HG03095 (cell line): ENCODE measurements at regions not wholly inside any gene's neighbourhood (a gene's known extent, or its start where the extent isn't known, plus 50 kb on each side); places are given as distances from the start of the nearest gene placed in this dataset.
"Not testable (repeated sequence)": the region's sequence is repeated elsewhere in the genome, so short reads cannot be mapped to it uniquely, and the experiment has no call there.

Experiments used
- ATAC-seq: cut with Tn5 transposase; IDR thresholded peaks from one replicate; pipeline ENCODE4 v1.9.1; 2021; ENCODE audit warnings: moderate library complexity; ENCODE audit not compliant: unreplicated experiment

GRCh38 chr15:20272422-20273184 is 269.0 kb downstream of the GOLGA6L6 start:
- ATAC-seq = no peak

DNA sequence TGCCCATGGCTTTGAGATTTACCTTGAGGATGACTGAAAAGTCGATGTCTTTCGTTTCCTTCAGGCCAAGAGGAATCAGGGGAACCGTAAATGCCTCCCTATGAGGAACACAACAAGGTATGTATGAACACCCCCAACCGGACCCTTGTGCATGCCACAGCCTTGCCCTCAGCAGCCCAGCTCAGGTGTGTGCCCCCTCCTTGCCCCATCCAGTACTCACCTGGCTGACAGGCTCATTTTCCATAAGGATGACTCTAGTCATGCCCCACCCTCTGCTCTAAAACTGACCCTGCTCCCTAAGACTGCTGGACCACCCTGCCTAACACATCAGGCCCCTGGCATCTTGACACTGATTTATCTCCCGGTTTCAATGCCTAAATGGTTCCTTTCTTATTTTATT is 270.0 kb downstream of the GOLGA6L6 start:
- no peak for ATAC-seq

GRCh38 chr15:20269956-20270355 is 271.6 kb downstream of the GOLGA6L6 start:
- ATAC-seq = not testable (repeated sequence)

DNA sequence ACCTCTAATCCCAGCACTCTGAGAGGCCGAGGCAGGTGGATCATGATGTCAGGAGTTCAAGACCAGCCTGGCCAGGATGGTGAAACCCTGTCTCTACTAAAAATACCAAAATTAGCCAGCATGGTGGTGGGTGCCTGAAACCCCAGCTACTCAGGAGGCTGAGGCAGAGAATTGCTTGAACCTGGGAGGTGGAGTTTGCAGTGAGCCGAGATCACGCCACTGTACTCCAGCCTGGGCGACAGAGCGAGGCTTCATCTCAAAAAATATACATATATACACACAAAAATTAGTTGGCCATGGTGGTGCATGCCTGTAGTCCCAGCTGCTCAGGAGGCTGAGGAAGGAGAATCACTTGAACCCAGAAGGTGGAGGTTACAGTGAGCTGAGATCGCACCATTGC is 273.6 kb downstream of the GOLGA6L6 start:
- not testable (repeated sequence) for ATAC-seq

DNA sequence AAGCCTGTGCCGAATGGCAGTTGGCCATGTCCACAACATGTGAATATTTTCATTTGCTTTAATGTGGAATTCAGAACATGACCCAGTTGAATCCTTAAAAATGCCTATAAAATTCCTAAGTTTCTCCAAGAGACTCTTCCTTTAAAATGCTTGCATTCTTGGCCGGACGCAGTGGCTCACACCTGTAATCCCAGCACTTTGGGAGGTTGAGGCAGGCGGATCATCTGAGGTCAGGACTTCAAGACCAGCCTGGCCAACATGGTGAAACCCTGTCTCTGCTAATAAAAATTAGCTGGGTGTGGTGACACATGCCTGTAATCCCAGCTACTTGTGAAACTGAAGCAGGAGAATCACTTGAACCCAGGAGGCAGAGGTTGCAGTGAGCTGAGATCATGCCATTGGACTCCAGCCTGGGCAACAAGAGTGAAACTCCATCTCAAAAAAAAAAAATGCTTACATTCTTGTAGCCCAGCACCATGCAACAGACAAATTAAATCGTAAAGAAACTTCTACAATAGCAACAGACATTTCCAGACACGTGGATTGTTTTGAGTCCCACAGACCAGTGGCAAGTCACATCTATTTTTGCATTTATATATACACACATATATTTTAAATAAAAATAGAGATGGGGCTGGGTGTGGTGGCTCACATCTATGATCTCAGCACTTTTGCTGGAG is 274.4 kb downstream of the GOLGA6L6 start:
- ATAC-seq = not testable (repeated sequence)

DNA sequence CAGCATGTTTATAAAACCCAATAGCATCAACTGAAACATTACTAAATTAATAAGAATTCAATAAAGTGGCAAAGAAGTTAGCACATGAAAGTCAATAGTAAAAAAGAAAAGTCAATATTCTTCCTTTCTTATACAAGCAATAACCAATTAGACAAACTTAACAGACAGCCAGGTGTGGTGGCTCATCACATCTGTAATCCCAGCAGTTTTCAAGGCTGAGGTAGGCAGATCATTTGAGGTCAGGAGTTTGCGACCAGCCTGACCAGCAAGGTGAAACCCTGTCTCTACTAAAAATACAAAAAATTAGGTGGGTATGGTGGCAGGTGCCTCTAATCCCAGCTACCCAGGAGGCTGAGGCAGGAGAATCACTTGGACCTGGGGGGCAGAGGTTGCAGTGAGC is 275.9 kb downstream of the GOLGA6L6 start:
- not testable (repeated sequence) for ATAC-seq

- not testable (repeated sequence) for ATAC-seq
Observed at GRCh38 chr15:20261321-20262280, 280.0 kb downstream of the GOLGA6L6 start.

DNA sequence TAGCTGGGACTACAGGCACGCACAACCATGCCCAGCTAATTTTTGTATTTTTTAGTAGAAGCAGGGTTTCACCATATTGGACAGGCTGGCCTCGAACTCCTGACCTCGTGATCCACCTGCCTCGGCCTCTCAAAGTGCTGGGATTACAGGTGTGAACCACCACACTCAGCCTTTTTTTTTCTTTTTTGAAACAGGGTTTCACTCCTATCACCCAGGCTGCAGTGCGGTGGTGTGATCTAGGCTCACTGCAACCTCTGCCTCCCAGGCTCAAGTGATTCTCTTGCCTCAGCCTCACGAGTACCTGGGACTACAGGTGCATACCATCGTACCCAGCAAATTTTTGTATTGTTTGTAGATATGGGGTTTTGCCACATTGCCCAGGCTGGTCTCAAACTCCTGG is 280.9 kb downstream of the GOLGA6L6 start:
- not testable (repeated sequence) for ATAC-seq

DNA sequence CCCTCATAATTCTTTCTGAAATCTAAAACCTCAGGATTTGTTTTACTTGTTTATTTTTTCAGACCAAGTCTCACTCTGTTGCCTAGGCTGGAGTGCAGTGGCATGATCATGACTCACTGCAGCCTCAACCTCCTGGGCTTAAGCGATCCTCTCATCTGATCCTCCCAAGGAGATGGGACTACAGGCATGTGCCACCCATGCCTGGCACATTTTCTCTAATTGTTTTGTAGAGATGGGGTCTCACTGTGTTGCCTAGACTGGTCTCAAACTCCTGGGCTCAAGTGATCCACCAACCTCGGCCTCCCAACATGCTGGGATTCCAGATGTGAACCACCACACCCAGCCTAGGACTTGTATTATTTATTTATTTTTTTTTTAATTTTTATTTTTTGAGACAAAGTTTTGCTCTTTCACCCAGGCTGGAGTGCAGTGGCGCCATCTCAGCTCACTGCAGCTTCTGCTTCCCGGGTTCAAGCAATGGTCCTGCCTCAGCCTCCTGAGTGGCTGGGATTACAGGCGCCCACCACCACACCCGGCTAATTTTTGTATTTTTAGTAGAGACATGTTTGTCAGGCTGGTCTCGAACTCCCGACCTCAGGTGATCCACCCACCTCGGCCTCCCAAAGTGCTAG is 281.9 kb downstream of the GOLGA6L6 start:
- not testable (repeated sequence) for ATAC-seq

- not testable (repeated sequence) for ATAC-seq
Observed at GRCh38 chr15:20256394-20256793, 285.2 kb downstream of the GOLGA6L6 start.

- ATAC-seq = not testable (repeated sequence)
Observed at GRCh38 chr15:20255641-20256040, 286.0 kb downstream of the GOLGA6L6 start.

DNA sequence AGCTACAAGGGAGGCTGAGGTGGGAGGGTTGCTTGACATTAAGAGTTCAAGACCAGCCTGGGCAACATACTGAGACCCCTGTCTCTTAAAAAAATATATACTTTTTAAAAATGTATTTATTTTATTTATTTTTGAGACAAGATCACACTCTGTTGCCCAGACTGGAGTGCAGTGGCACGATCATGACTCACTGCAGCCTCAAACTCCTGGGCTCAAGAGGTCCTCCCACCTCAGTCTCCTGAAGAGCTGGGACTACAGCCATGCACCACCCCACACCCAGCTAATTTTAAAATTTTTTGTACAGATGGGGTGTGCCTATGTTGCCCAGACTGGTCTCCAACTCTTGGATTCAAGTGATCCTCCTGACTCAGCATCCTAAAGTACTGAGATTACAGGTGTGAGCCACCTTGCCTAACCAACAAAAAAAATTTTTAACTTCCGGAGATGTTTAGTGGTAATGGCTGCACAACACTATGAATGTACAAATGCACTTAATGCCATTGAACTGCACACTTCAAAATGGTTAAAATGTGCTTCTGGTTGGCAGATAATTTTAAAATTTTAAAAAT is 288.5 kb downstream of the GOLGA6L6 start:
- not testable (repeated sequence) for ATAC-seq

- not testable (repeated sequence) for ATAC-seq
Observed at GRCh38 chr15:20252040-20252439, 289.6 kb downstream of the GOLGA6L6 start.

GRCh38 chr15:20251214-20252005 is 290.2 kb downstream of the GOLGA6L6 start:
- ATAC-seq = not testable (repeated sequence)

DNA sequence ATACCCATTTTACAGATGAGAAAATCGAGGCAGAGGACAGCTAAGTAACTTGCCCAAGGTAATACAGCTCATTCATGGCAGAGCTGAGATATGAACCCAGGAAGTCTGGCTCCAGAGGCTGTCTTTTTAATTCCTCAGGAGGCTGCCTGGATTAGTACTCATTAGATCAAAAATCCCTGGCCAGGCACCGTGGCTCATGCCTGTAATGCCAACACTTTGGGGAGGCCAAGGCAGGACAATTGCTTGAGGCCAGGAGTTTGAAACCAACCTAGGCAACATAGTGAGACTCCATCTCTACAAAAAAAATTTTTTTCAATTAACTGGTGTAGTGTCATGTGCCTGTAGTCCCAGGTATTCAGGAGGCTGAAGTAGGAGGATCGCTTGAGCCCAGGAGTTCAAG is 291.4 kb downstream of the GOLGA6L6 start:
- not testable (repeated sequence) for ATAC-seq

- not testable (repeated sequence) for ATAC-seq
Observed at GRCh38 chr15:20249677-20249970, 292.0 kb downstream of the GOLGA6L6 start.

DNA sequence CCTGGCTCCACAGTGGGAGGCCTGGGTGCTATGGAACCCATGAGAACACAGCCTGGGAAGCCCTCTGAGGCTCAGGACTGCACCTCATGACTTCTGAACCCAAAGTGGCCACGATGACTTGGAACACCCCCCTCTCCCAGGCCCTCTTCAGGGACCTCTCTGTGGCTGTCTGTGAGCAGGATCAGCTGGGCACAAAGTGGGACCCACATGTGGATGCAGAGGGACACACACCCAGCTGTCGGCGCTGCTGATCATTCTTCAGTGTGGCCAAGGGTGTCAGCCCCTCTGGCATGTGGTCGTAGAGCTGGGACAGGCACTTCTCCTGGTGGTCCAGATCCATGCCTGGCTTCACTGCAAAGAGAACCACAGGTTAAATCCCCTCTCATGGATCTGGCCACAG is 293.2 kb downstream of the GOLGA6L6 start:
- not testable (repeated sequence) for ATAC-seq

DNA sequence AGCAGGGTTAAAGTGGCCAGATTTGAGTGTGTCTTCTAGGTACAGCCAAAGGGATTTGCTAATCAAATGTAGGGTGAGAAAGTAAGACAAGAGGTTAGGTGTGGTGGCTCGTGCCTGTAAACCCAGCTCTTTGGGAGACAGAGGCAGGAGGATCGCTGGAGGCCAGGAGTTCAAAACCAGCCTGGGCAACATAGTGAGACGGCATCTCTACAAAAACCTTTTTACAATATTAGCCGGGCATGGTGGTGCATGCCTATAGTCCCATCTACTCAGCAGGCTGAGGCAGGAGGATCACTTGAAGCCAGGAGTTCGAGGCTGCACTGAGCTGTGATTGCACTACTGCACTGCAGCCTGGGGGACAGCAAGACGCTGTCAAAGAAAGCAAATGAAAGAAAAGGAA is 294.5 kb downstream of the GOLGA6L6 start:
- not testable (repeated sequence) for ATAC-seq

DNA sequence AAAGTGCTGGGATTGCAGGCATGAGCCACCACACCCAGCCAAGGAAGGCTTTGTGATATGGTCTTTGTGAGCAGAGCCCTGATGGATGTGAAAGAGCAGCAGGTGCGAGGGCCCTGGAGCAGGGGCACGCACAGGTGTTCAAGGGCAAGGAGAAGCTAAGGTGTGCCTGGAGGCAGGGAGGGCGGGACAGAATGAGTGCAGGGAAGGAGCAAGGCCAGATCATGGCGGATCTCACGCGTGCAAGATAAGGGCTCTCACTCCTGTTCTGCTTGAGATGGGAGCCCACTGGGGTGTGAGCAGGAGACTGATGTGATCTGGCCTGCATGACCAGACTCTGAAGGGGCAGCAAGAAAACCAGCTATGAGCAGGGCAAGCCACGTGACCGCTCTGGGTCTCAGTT is 295.0 kb downstream of the GOLGA6L6 start:
- ATAC-seq = not testable (repeated sequence)

DNA sequence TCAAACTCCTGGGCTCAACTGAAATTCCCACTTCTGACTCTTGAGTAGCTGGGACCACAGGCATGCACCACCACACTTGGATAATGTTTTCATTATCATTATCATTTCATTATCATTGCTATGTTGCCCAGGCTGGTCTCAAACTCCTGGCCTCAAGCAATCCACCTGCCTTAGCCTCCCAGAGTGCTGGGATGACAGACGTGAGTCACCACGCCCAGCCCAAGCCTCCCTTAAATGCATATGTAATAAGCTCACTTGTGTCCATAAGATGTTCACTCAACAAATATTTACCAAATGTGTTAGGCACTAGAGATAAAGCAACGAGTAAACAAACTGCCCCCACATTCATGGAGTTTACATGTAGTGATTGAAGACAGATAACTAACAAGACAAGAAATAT is 295.7 kb downstream of the GOLGA6L6 start:
- not testable (repeated sequence) for ATAC-seq
